Tibial artery (tissue), 4 donors: ENCODE measurements at regions not wholly inside any gene's neighbourhood (a gene's known extent, or its start where the extent isn't known, plus 50 kb on each side); places are given as distances from the start of the nearest gene placed in this dataset.

Experiments used
- DNase-seq, 2 donors: peaks; one replicate each; pipeline ENCODE4 v3.0.0-alpha.2; 2019
- H3K27ac ChIP-seq, 2 donors: fragments of 200-600 bp; sonication (generic) in 1 of 2; 1 replicate in 1 of 2; 2 replicates in 1 of 2; pipeline ENCODE4 v1.5.1; 2018 to 2019; ENCODE audit warnings: mild to moderate bottlenecking in 1 of 2
- H3K27me3 ChIP-seq, 2 donors: fragments of 200-600 bp; sonication (generic) in 1 of 2; one replicate each; pipeline versions ENCODE4 v1.5.1 to v1.6.0; 2016 to 2019
- H3K36me3 ChIP-seq, 3 donors: fragments of 200-600 bp; sonication (generic) in 2 of 3; one replicate each; pipeline ENCODE4 v1.5.1; 2016 to 2019; ENCODE audit warnings: mild to moderate bottlenecking in 2 of 3
- H3K4me1 ChIP-seq, 4 donors: fragments of 200-600 bp; sonication (generic) in 2 of 4; 1 replicate in 3 of 4; 2 replicates in 1 of 4; pipeline ENCODE4 v1.5.1; 2016 to 2019
- H3K4me3 ChIP-seq, 2 donors: fragments of 200-600 bp; sonication (generic) in 1 of 2; 1 replicate in 1 of 2; 2 replicates in 1 of 2; pipeline ENCODE4 v1.5.1; 2018 to 2019; ENCODE audit warnings: mild to moderate bottlenecking in 2 of 2
- H3K9me3 ChIP-seq, 3 donors: fragments of 200-600 bp; sonication (generic) in 1 of 3; one replicate each; pipeline ENCODE4 v1.5.1; 2016 to 2019
- CTCF ChIP-seq, 2 experiments: fragments of 200-600 bp in 1 of 2; fragments of 450-650 bp in 1 of 2; IDR thresholded peaks; one replicate each; pipeline ENCODE4 v1.5.1; 2017 to 2019; ENCODE audit warnings: antibody characterized with exemption in 2 of 2, mild to moderate bottlenecking in 1 of 2, moderate library complexity in 1 of 2
- intact Hi-C: fragments of 100-400 bp; cut with DNase I; formaldehyde crosslinking; loops from one replicate; pipeline ENCODE4 v1.15.0; 2023; ENCODE audit warnings: low total_unique reads

- DNase-seq: peak in 1 of 2 donors; percentile 36
- intact Hi-C loops: no loop called here
Observed at GRCh38 chr10:15439341-15439842, 68.3 kb upstream of the FAM171A1 start.

GRCh38 chr10:15436696-15437095 is 65.6 kb upstream of the FAM171A1 start:
- intact Hi-C loops: no loop called here
- Histone ChIP-seq H3K4me3 (no peak overlapping the region), H3K9me3 (no peaks in the 10 kb centered on the region), H3K27me3 (no peaks in the 10 kb centered on the region), H3K27ac (no peak overlapping the region), H3K36me3 (no peaks in the 10 kb centered on the region), H3K4me1 (peaks cover 0 to 41% (median 10%) of the 10 kb centered on the region in 4 donors)
- DNase-seq: no peak
- no peak for TF ChIP-seq CTCF (IDR thresholded peaks at IDR 0.05)

More at GRCh38 chr10:15439341-15439842, 68.3 kb upstream of the FAM171A1 start:
- peak; percentile 40 to 46 for TF ChIP-seq CTCF (IDR thresholded peaks at IDR 0.05)
- peaks cover 0 to 28% (median 8%) of the 10 kb centered on the region in 4 donors for H3K4me1 ChIP-seq
- H3K4me3 ChIP-seq: peak overlapping the region; percentile 27
- H3K27me3 ChIP-seq: no peaks in the 10 kb centered on the region
- H3K27ac ChIP-seq: peak overlapping the region; percentile 61 to 73
- no peaks in the 10 kb centered on the region for H3K9me3 ChIP-seq
- H3K36me3 ChIP-seq: no peaks in the 10 kb centered on the region

GRCh38 chr10:15433850-15434537 is 62.9 kb upstream of the FAM171A1 start:
- Histone ChIP-seq H3K27me3 (no peaks in the 10 kb centered on the region), H3K4me1 (peaks cover 0 to 34% (median 5%) of the 10 kb centered on the region in 4 donors), H3K36me3 (no peaks in the 10 kb centered on the region), H3K9me3 (no peaks in the 10 kb centered on the region), H3K27ac (peak overlapping the region; percentile 54 to 57), H3K4me3 (peak overlapping the region; percentile 45 to 46)
- peak; percentile 70 to 86 for TF ChIP-seq CTCF (IDR thresholded peaks at IDR 0.05)
- intact Hi-C loops: loop anchor here (5.0 kb wide), 1 partner anchor 288 kb away; no protein-coding TSS in a partner anchor
- DNase-seq: no peak

GRCh38 chr10:15432266-15432665 is 61.2 kb upstream of the FAM171A1 start:
- Histone ChIP-seq H3K27me3 (no peaks in the 10 kb centered on the region), H3K4me3 (no peak overlapping the region), H3K9me3 (no peaks in the 10 kb centered on the region), H3K4me1 (peaks cover 0 to 30% (median 5%) of the 10 kb centered on the region in 4 donors), H3K36me3 (no peaks in the 10 kb centered on the region), H3K27ac (no peak overlapping the region)
- TF ChIP-seq CTCF (IDR thresholded peaks at IDR 0.05): no peak
- intact Hi-C loops: loop anchor here (5.0 kb wide), 1 partner anchor 290 kb away; no protein-coding TSS in a partner anchor
- no peak for DNase-seq

- peaks cover 0 to 30% (median 5%) of the 10 kb centered on the region in 4 donors for H3K4me1 ChIP-seq
- H3K27me3 ChIP-seq: no peaks in the 10 kb centered on the region
- H3K36me3 ChIP-seq: no peaks in the 10 kb centered on the region
- DNase-seq: no peak
- H3K4me3 ChIP-seq: no peak overlapping the region
- no peaks in the 10 kb centered on the region for H3K9me3 ChIP-seq
- H3K27ac ChIP-seq: no peak overlapping the region
- TF ChIP-seq CTCF (IDR thresholded peaks at IDR 0.05): no peak
- intact Hi-C loops: loop anchor here (5.0 kb wide), 1 partner anchor 291 kb away; no protein-coding TSS in a partner anchor
Observed at GRCh38 chr10:15430969-15431771, 60.1 kb upstream of the FAM171A1 start.
